Stimulated activated naive CD8-positive, alpha-beta T cell treated with anti-CD3 and anti-CD28 coated beads, Interleukin-15, amount 100 ng/mL, for 72 hours (primary cell): ENCODE measurements at regions not wholly inside any gene's neighbourhood (a gene's known extent, or its start where the extent isn't known, plus 50 kb on each side); places are given as distances from the start of the nearest gene placed in this dataset.
"Not testable (repeated sequence)": the region's sequence is repeated elsewhere in the genome, so short reads cannot be mapped to it uniquely, and the experiment has no call there.

ENCODE experiments used
- ATAC-seq: fragments of 150-1000 bp; cut with Tn5 transposase; 2 replicates; pipeline ENCODE4 v1.10.0; 2021; ENCODE audit warnings: mild to moderate bottlenecking, moderate library complexity
- DNase-seq, 2 donors: peaks; one replicate each; pipeline ENCODE4 v3.0.0; 2021 to 2022
- H3K27ac Mint-ChIP-seq, 2 donors: one replicate each; pipeline ENCODE4 v1.8.0; 2022; ENCODE audit warnings: mild to moderate bottlenecking in 2 of 2, mixed read lengths in 2 of 2, moderate library complexity in 2 of 2
- H3K27me3 Mint-ChIP-seq: one replicate; pipeline ENCODE4 v1.8.0; 2022; ENCODE audit warnings: mixed read lengths
- H3K4me1 Mint-ChIP-seq: one replicate; pipeline ENCODE4 v1.8.0; 2022; ENCODE audit warnings: mild to moderate bottlenecking, mixed read lengths
- H3K4me3 Mint-ChIP-seq, 2 donors: one replicate each; pipeline ENCODE4 v1.8.0; 2022; ENCODE audit warnings: mild to moderate bottlenecking in 2 of 2, mixed read lengths in 2 of 2, moderate library complexity in 1 of 2
- H3K9me3 Mint-ChIP-seq, 2 donors: one replicate each; pipeline ENCODE4 v1.8.0; 2022; ENCODE audit warnings: mixed read lengths in 2 of 2

GRCh38 chr7:81852701-81853100 lies 82.9 kb upstream of the HGF start:
- Mint-ChIP-seq H3K9me3 (peaks cover 0 to 5% of the 10 kb centered on the region in 2 donors), H3K27me3 (no peaks in the 10 kb centered on the region), H3K4me1 (no peaks in the 10 kb centered on the region), H3K27ac (no peak overlapping the region), H3K4me3 (no peak overlapping the region)
- no peak for ATAC-seq
- DNase-seq: no peak

- Mint-ChIP-seq H3K27ac (no peak overlapping the region), H3K27me3 (no peaks in the 10 kb centered on the region), H3K4me1 (peaks cover 4% of the 10 kb centered on the region), H3K9me3 (peaks cover 0 to 10% of the 10 kb centered on the region in 2 donors), H3K4me3 (no peak overlapping the region)
- no peak for DNase-seq
- ATAC-seq: no peak
Measured at GRCh38 chr7:81851413-81851812, 81.6 kb upstream of the HGF start.

DNA sequence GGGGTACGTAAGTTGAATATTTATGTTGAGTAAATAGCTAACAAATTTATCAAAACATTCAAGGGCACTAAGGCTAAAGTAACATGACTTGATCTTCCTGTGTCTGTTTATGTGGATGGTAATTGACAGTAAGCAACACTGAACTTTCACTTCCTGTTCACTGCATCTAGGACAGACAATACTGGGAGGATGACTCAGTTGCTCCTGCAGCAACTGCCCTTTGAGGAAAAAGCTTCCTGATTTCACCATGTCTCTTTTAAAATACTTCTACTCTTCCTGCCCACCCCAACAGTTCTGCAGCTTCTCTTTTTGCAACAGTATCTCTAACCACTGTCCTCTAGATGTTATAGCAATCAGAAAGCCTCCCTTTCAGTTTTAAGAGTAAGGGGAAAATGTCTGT lies 76.6 kb upstream of the HGF start:
- Mint-ChIP-seq H3K27me3 (no peaks in the 10 kb centered on the region), H3K4me1 (peaks cover 5% of the 10 kb centered on the region), H3K4me3 (no peak overlapping the region), H3K27ac (no peak overlapping the region), H3K9me3 (peaks cover 0 to 10% of the 10 kb centered on the region in 2 donors)
- no peak for DNase-seq
- ATAC-seq: no peak

- Mint-ChIP-seq H3K4me1 (peaks cover 5% of the 10 kb centered on the region), H3K27me3 (no peaks in the 10 kb centered on the region), H3K27ac (no peak overlapping the region), H3K4me3 (no peak overlapping the region), H3K9me3 (peaks cover 0 to 10% of the 10 kb centered on the region in 2 donors)
- ATAC-seq (no peak), DNase-seq (no peak)
Measured at GRCh38 chr7:81845744-81846241, 75.9 kb upstream of the HGF start.

GRCh38 chr7:81843657-81844056 lies 73.8 kb upstream of the HGF start:
- H3K27me3 Mint-ChIP-seq, DNase-seq, ATAC-seq, H3K4me1 Mint-ChIP-seq, H3K27ac Mint-ChIP-seq, H3K4me3 Mint-ChIP-seq: not testable (repeated sequence)
- peaks cover 7 to 15% of the 10 kb centered on the region in 2 donors for H3K9me3 Mint-ChIP-seq

- Mint-ChIP-seq H3K27me3 (no peaks in the 10 kb centered on the region), H3K27ac (no peak overlapping the region), H3K4me3 (no peak overlapping the region)
Measured at GRCh38 chr7:81842361-81842760, 72.5 kb upstream of the HGF start.

DNA sequence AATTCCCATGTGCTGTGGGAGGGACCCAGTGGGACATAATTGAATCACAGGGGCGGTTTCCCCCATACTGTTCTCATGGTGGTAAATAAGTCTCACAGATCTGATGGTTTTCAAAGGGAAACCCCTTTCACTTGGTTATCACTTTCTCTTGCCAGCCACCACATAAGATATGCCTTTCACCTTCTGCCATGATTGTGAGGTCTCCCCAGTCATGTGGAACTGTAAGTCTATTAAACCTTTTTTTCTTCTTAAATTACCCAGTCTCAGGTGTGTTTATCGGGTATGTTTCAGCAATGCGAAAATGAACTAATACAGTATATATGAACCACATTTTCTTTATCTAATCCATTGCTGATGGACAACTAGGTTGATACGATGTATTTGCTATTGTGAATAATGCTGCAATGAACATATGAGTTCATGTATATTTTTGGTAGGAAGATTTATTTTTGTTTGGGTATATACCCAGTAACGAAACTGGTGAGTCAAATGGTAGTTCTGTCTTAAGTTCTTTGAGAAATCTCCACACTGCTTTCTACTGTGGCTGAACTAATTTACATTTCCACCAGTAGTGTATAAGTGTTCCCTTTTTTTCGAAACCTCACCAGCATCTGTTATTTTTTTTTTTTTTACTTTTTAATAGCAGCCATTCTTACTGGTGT lies 70.0 kb upstream of the HGF start:
- DNase-seq: no peak
- no peak for ATAC-seq
- Mint-ChIP-seq H3K4me1 (no peaks in the 10 kb centered on the region), H3K9me3 (peaks cover 5 to 7% of the 10 kb centered on the region in 2 donors), H3K27ac (no peak overlapping the region), H3K4me3 (no peak overlapping the region), H3K27me3 (no peaks in the 10 kb centered on the region)

More at GRCh38 chr7:81842361-81842760, 72.5 kb upstream of the HGF start:
- Mint-ChIP-seq H3K4me1 (peaks cover 5% of the 10 kb centered on the region), H3K9me3 (peaks cover 7 to 8% of the 10 kb centered on the region in 2 donors)
- DNase-seq (no peak), ATAC-seq (no peak)

DNA sequence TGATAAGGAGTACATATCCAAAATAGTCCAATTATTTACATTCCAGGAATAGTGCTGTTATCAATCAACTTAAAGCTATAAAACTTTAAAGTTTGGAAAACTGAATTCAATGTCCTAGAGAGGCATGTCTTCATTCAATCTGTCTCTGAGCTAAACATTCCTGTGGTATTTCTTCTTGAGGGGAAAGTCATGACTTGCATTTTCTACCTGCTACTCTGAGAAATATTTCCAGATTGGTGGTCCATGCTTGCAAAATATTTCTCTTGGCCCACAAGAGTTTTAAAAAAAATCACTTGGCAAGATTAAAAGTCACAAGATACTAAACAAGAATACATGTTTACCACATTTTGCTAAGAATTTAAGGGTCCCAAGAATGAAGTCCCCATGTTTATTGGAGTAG lies 63.6 kb upstream of the HGF start:
- ATAC-seq: no peak
- no peak for DNase-seq
- Mint-ChIP-seq H3K27me3 (no peaks in the 10 kb centered on the region), H3K4me3 (no peak overlapping the region), H3K9me3 (peaks cover 0 to 31% of the 10 kb centered on the region in 2 donors), H3K27ac (no peak overlapping the region), H3K4me1 (no peaks in the 10 kb centered on the region)

DNA sequence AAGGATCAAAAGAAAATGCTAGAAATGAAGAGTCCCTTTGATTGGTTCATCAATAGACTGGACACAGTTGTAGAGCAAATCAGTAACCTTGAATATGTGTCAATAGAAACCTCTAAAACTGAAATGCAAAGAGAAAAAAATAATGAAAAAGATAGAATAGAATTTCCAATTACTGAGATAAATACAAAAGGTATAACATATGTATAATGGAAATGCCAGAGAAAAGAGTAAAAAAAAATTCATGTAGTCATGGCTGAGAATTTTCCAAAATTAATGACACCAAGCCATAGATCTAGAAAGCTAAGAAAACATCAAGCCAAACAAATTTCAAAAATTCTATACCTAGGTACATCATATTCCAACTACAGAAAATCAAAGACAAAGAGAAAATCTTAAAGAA lies 62.0 kb upstream of the HGF start:
- H3K9me3 Mint-ChIP-seq: peaks cover 0 to 32% of the 10 kb centered on the region in 2 donors
- no peak for DNase-seq

GRCh38 chr7:81829511-81829910 lies 59.7 kb upstream of the HGF start:
- not testable (repeated sequence) for H3K27me3 Mint-ChIP-seq, H3K4me1 Mint-ChIP-seq, DNase-seq, H3K27ac Mint-ChIP-seq, ATAC-seq, H3K4me3 Mint-ChIP-seq
- peaks cover 0 to 32% of the 10 kb centered on the region in 2 donors for H3K9me3 Mint-ChIP-seq

More for the DNA sequence above, 62.0 kb upstream of the HGF start:
- Mint-ChIP-seq H3K27me3 (no peaks in the 10 kb centered on the region), H3K27ac (no peak overlapping the region), H3K4me3 (no peak overlapping the region), H3K4me1 (no peaks in the 10 kb centered on the region)
- ATAC-seq: no peak

- H3K4me1 Mint-ChIP-seq: no peaks in the 10 kb centered on the region
- H3K27ac Mint-ChIP-seq: no peak overlapping the region
- H3K27me3 Mint-ChIP-seq: no peaks in the 10 kb centered on the region
- no peaks in the 10 kb centered on the region for H3K9me3 Mint-ChIP-seq
- DNase-seq (no peak), ATAC-seq (no peak)
- no peak overlapping the region for H3K4me3 Mint-ChIP-seq
Measured at GRCh38 chr7:81822811-81823210, 53.0 kb upstream of the HGF start.

- Mint-ChIP-seq H3K9me3 (no peaks in the 10 kb centered on the region), H3K27ac (no peak overlapping the region), H3K4me1 (no peaks in the 10 kb centered on the region), H3K27me3 (no peaks in the 10 kb centered on the region), H3K4me3 (no peak overlapping the region)
- DNase-seq (no peak), ATAC-seq (no peak)
Measured at GRCh38 chr7:81819861-81820260, 50.0 kb upstream of the HGF start.
